ENCODE measurements at regions not wholly inside any gene's neighbourhood (a gene's known extent, or its start where the extent isn't known, plus 50 kb on each side); places are given as distances from the start of the nearest gene placed in this dataset.

DNA sequence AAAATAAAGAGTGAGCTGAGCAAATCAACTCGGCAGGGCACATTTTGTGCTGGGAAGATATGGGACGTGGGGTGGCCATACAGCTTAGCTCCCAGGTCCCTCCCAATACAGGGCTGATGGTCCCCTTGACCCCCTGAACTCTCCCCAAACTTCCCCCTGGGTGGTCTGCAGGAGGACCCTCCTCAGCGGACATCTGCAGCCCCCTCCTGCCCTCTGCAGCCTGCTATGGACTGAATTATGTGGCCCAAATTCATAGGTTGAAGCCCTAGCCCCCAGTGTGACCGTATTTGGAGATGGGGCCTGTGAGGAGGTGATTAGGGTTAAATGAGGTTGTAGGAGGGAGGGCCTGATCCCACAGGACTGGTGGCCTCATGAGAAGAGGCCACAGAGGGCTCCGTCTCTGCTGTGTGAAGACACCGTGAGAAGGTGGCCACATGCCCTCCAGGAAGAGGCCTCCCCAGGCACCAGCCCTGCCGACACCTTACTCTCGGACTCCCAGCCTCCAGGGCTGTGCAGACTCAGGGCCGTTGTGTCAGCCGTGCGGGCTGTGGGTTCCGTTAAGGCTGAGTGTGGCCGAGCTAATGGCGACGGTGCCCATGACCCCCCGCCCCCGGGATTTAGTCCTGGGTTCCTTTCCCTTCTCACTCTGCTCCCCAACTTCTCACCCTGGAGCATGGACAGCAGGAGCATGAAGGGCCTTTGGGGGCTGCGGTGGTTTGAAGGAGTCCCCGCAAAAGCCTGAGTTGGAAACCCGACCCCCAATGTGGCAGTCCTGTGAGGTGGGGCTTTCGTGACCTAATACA, 1042.8 kb downstream of the BRD1 start:
- Mint-ChIP-seq H3K27me3 (ENCODE audit: low read depth) (no peaks in the 10 kb centered on the region), H3K9me3 (no peaks in the 10 kb centered on the region), H3K36me3 (ENCODE audit: low read depth) (no peaks in the 10 kb centered on the region), H3K4me3 (no peak overlapping the region), H3K4me1 (no peaks in the 10 kb centered on the region), H3K27ac (ENCODE audit: unreplicated experiment) (no peak overlapping the region)
- no peak for TF ChIP-seq CTCF (conservative IDR thresholded peaks at IDR 0.05)
- no peak for DNase-seq (ENCODE audit: low read depth, low spot score)

DNA sequence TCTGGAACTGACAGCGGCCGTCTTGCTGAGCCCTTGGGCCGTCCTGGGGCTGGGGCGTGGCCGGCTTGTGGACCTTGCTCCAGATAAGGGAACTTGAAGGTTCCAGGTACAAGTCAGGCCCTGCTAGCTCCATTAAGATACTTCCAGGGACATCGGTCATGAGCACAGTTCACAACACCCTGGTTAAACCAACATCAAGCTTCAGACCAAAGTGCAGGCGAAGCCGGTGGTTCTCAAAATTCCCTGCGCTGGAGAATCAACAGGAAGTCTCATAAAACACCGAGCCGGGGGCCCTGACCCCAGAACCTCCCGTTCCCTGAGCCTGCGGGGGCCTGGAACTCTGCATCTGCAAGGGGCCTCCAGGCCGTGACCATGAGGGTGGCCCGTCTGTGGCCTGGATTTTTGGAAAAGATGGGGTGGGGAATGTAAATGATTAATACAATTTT, 1043.8 kb downstream of the BRD1 start:
- Mint-ChIP-seq H3K27me3 (ENCODE audit: low read depth) (no peaks in the 10 kb centered on the region), H3K4me3 (no peak overlapping the region), H3K27ac (ENCODE audit: unreplicated experiment) (no peak overlapping the region), H3K9me3 (no peaks in the 10 kb centered on the region), H3K4me1 (no peaks in the 10 kb centered on the region), H3K36me3 (ENCODE audit: low read depth) (no peaks in the 10 kb centered on the region)
- no peak for DNase-seq (ENCODE audit: low read depth, low spot score)
- TF ChIP-seq CTCF (conservative IDR thresholded peaks at IDR 0.05): no peak

GRCh38 chr22:48782811-48783511, 1044.7 kb downstream of the BRD1 start:
- peak; percentile 57 for TF ChIP-seq CTCF (conservative IDR thresholded peaks at IDR 0.05)
- Mint-ChIP-seq H3K27me3 (ENCODE audit: low read depth) (no peaks in the 10 kb centered on the region), H3K4me1 (no peaks in the 10 kb centered on the region), H3K36me3 (ENCODE audit: low read depth) (no peaks in the 10 kb centered on the region), H3K27ac (ENCODE audit: unreplicated experiment) (no peak overlapping the region), H3K9me3 (no peaks in the 10 kb centered on the region), H3K4me3 (no peak overlapping the region)
- peak; percentile 21 for DNase-seq (ENCODE audit: low read depth, low spot score)

- TF ChIP-seq CTCF (conservative IDR thresholded peaks at IDR 0.05): no peak
- Mint-ChIP-seq H3K36me3 (ENCODE audit: low read depth) (no peaks in the 10 kb centered on the region), H3K4me3 (no peak overlapping the region), H3K27ac (ENCODE audit: unreplicated experiment) (no peak overlapping the region), H3K4me1 (no peaks in the 10 kb centered on the region), H3K27me3 (ENCODE audit: low read depth) (no peaks in the 10 kb centered on the region), H3K9me3 (no peaks in the 10 kb centered on the region)
- no peak for DNase-seq (ENCODE audit: low read depth, low spot score)
Observed at GRCh38 chr22:48782326-48782725, 1045.3 kb downstream of the BRD1 start.

GRCh38 chr22:48781868-48782267, 1045.8 kb downstream of the BRD1 start:
- no peak for TF ChIP-seq CTCF (conservative IDR thresholded peaks at IDR 0.05)
- H3K27me3 Mint-ChIP-seq (ENCODE audit: low read depth): no peaks in the 10 kb centered on the region
- peak overlapping the region; percentile 84 for H3K27ac Mint-ChIP-seq (ENCODE audit: unreplicated experiment)
- H3K36me3 Mint-ChIP-seq (ENCODE audit: low read depth): no peaks in the 10 kb centered on the region
- no peak for DNase-seq (ENCODE audit: low read depth, low spot score)
- H3K4me1 Mint-ChIP-seq: no peaks in the 10 kb centered on the region
- H3K4me3 Mint-ChIP-seq: no peak overlapping the region
- peaks cover 2% of the 10 kb centered on the region for H3K9me3 Mint-ChIP-seq

Measured in neural crest cell (in vitro differentiated cells).